HFFc6 (cell line): ENCODE measurements at regions not wholly inside any gene's neighbourhood (a gene's known extent, or its start where the extent isn't known, plus 50 kb on each side); places are given as distances from the start of the nearest gene placed in this dataset.

Experiments
- DNase-seq: peaks from one replicate; pipeline ENCODE4 v3.0.0-alpha.2; 2018
- H3K27ac Mint-ChIP-seq: 2 replicates; pipeline ENCODE4 v1.8.0; 2020; ENCODE audit warnings: mild to moderate bottlenecking, mixed read lengths
- H3K27me3 Mint-ChIP-seq: 2 replicates; pipeline ENCODE4 v1.8.0; 2021; ENCODE audit warnings: mild to moderate bottlenecking, moderate library complexity, mixed read lengths; ENCODE audit not compliant: insufficient read depth
- H3K36me3 Mint-ChIP-seq: 2 replicates; pipeline ENCODE4 v1.8.0; 2021; ENCODE audit warnings: low read depth, mixed read lengths
- H3K4me1 Mint-ChIP-seq: 2 replicates; pipeline ENCODE4 v1.8.0; 2020; ENCODE audit warnings: low read depth, mixed read lengths
- H3K4me3 Mint-ChIP-seq: 2 replicates; pipeline ENCODE4 v1.8.0; 2020; ENCODE audit warnings: mild to moderate bottlenecking, moderate library complexity, mixed read lengths
- H3K9me3 Mint-ChIP-seq: 2 replicates; pipeline ENCODE4 v1.8.0; 2020; ENCODE audit warnings: mild to moderate bottlenecking, mixed read lengths
- CTCF ChIP-seq: fragments of 200-600 bp; sonication (generic); IDR thresholded peaks from 2 replicates; pipeline ENCODE4 v1.5.0; 2021; ENCODE audit warnings: antibody characterized with exemption, mild to moderate bottlenecking

DNA sequence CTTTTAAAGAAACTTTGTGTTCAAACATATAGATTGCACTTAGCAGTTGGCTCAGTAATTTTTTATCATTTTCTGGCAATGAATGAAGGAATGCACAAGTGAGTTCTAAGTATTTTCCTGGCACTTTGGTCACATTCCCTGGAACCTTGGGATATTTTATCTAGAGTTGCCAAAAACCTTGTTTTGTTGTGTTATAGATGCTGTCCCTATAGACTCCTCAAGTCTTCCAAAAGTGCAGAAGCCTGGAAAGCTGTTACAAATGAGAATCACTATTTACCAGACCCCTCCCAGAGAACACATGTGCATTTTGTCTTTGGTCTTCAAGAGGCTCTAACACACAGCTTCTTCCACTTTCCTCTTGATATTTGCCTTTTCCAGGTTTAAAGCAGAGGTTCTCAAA is 108.3 kb downstream of the RND3 start:
- Mint-ChIP-seq H3K4me1 (no peaks in the 10 kb centered on the region), H3K27ac (no peak overlapping the region), H3K4me3 (no peak overlapping the region), H3K9me3 (peaks cover 4% of the 10 kb centered on the region; the same call in 1 of the 2 replicates), H3K27me3 (no peaks in the 10 kb centered on the region), H3K36me3 (peaks cover 15% of the 10 kb centered on the region)
- TF ChIP-seq CTCF: no peak
- DNase-seq: no peak

DNA sequence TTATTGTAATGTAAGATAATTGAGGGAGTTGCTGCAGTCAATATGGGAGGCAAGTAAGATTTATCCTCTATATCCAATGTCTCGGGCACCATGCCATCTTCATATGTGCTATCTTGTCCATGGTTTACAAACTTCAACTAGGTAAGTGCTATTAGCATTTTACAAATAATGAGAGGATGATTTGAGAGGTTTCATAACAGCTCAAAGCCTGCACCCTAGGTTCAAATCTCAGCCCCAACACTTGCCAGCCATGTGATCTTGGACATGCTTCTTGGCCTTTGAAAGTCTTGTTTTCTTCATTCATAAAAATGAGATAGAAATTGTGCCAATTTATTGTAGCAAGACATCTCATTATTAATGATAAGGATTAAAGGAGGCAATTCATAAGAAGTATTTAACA is 108.8 kb downstream of the RND3 start:
- TF ChIP-seq CTCF: no peak
- Mint-ChIP-seq H3K27ac (no peak overlapping the region), H3K4me3 (no peak overlapping the region), H3K27me3 (no peaks in the 10 kb centered on the region), H3K9me3 (peaks cover 4% of the 10 kb centered on the region; the same call in 1 of the 2 replicates), H3K4me1 (no peaks in the 10 kb centered on the region), H3K36me3 (peaks cover 14% of the 10 kb centered on the region)
- DNase-seq: no peak

DNA sequence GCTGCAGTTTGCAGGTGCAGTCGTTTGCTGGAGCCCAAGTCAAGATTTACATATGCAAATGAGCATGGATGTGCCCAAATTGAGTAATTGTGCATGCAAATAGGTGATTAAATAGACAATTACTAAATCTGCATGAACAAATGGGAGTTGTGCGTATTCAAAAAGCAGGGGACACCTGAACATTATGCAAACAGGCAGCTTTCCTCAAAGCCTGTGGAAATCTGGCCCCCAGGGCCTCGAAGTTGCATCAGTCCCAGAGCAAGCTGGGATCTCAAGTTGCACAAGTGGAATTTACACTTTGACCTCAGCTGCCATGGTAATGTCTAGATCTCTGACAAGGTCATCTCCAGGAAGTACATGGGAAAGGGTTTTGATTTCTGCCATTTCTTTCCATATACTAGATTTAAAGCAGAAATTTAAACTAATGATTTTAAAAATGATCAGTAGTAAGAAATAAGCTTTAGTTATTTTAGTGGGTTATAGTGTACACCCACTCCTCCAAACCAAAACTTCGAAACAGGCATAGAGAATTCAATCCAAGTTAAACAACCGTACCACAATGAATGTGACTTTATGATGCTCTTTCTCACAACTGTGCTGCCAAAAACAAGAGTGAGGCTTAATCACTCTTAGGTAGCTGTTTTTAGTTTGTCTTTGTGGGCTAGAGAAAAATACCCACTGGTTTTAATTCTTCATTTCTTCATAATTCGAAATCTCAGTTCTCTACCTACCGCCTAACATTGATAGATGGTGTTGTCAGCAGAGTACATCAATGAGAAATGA is 110.7 kb downstream of the RND3 start:
- Mint-ChIP-seq H3K9me3 (no peaks in the 10 kb centered on the region), H3K4me3 (no peak overlapping the region), H3K27ac (no peak overlapping the region), H3K4me1 (no peaks in the 10 kb centered on the region), H3K36me3 (no peaks in the 10 kb centered on the region), H3K27me3 (peaks cover 2% of the 10 kb centered on the region; the same call in 1 of the 2 replicates)
- no peak for DNase-seq
- TF ChIP-seq CTCF: no peak

DNA sequence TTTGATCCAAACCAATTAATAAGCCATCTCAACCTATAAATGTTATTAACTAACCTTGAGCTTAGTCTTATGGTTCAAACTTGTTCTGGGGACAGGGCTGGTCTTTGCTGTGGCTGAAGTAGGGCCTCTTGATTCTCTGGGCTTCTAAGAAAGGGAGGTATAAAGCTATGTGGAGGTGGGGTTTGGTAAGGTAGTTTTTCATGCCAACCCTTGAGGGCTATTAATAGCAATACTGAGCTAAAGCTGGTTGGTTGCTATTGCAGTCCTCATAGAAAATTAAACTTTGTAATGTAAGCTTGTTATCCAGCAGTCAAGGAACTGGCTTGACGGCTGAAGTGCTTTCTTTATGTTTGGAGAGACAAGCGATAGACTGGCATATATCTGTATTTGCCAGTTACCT is 112.1 kb downstream of the RND3 start:
- H3K4me3 Mint-ChIP-seq: no peak overlapping the region

GRCh38 chr2:150374492-150374891 is 113.0 kb downstream of the RND3 start:
- no peak overlapping the region for H3K27ac Mint-ChIP-seq

More for the DNA sequence above, 112.1 kb downstream of the RND3 start:
- no peak for DNase-seq
- peaks cover 2% of the 10 kb centered on the region; the same call in 1 of the 2 replicates for H3K27me3 Mint-ChIP-seq
- no peaks in the 10 kb centered on the region for H3K4me1 Mint-ChIP-seq
- H3K27ac Mint-ChIP-seq: no peak overlapping the region
- no peaks in the 10 kb centered on the region for H3K9me3 Mint-ChIP-seq
- no peaks in the 10 kb centered on the region for H3K36me3 Mint-ChIP-seq
- TF ChIP-seq CTCF: no peak

More at GRCh38 chr2:150374492-150374891, 113.0 kb downstream of the RND3 start:
- no peak for TF ChIP-seq CTCF
- H3K4me1 Mint-ChIP-seq: no peaks in the 10 kb centered on the region
- no peaks in the 10 kb centered on the region for H3K9me3 Mint-ChIP-seq
- no peak for DNase-seq
- H3K4me3 Mint-ChIP-seq: no peak overlapping the region
- peaks cover 2% of the 10 kb centered on the region for H3K27me3 Mint-ChIP-seq
- no peaks in the 10 kb centered on the region for H3K36me3 Mint-ChIP-seq
